GM21526 (cell line): ENCODE measurements at regions not wholly inside any gene's neighbourhood (a gene's known extent, or its start where the extent isn't known, plus 50 kb on each side); places are given as distances from the start of the nearest gene placed in this dataset.

ENCODE experiments used
- ATAC-seq: cut with Tn5 transposase; IDR thresholded peaks from one replicate; pipeline ENCODE4 v1.9.1; 2021; ENCODE audit warnings: moderate library complexity; ENCODE audit not compliant: unreplicated experiment, low FRiP score

GRCh38 chr2:220493871-220494525 lies 866.6 kb downstream of the SLC4A3 start:
- ATAC-seq: no peak

- no peak for ATAC-seq
Measured at GRCh38 chr2:220496513-220496912, 869.1 kb downstream of the SLC4A3 start.

GRCh38 chr2:220499225-220499624 lies 871.8 kb downstream of the SLC4A3 start:
- ATAC-seq: no peak

GRCh38 chr2:220502539-220502938 lies 875.1 kb downstream of the SLC4A3 start:
- ATAC-seq: no peak

GRCh38 chr2:220503431-220503830 lies 876.0 kb downstream of the SLC4A3 start:
- ATAC-seq: no peak

- ATAC-seq: no peak
Measured at GRCh38 chr2:220504938-220505503, 877.6 kb downstream of the SLC4A3 start.

GRCh38 chr2:220506466-220506865 lies 879.0 kb downstream of the SLC4A3 start:
- no peak for ATAC-seq

GRCh38 chr2:220509096-220509757 lies 881.8 kb downstream of the SLC4A3 start:
- ATAC-seq: no peak

- no peak for ATAC-seq
Measured at GRCh38 chr2:220509966-220510365, 882.5 kb downstream of the SLC4A3 start.

- no peak for ATAC-seq
Measured at GRCh38 chr2:220510668-220511067, 883.2 kb downstream of the SLC4A3 start.

GRCh38 chr2:220512419-220512818 lies 885.0 kb downstream of the SLC4A3 start:
- ATAC-seq: no peak

- ATAC-seq: no peak
Measured at GRCh38 chr2:220513573-220514288, 886.3 kb downstream of the SLC4A3 start.

- no peak for ATAC-seq
Measured at GRCh38 chr2:220521551-220521950, 894.1 kb downstream of the SLC4A3 start.

GRCh38 chr2:220528180-220528675 lies 900.8 kb downstream of the SLC4A3 start:
- no peak for ATAC-seq

GRCh38 chr2:220531216-220531615 lies 903.8 kb downstream of the SLC4A3 start:
- no peak for ATAC-seq

GRCh38 chr2:220533485-220533884 lies 906.1 kb downstream of the SLC4A3 start:
- ATAC-seq: peak; percentile 91

- no peak for ATAC-seq
Measured at GRCh38 chr2:220539481-220539880, 912.1 kb downstream of the SLC4A3 start.

- no peak for ATAC-seq
Measured at GRCh38 chr2:220544049-220544448, 916.6 kb downstream of the SLC4A3 start.

- ATAC-seq: no peak
Measured at GRCh38 chr2:220550995-220551700, 923.7 kb downstream of the SLC4A3 start.

GRCh38 chr2:220552790-220553535 lies 925.5 kb downstream of the SLC4A3 start:
- ATAC-seq: no peak
